GM10248 (cell line): ENCODE measurements at regions not wholly inside any gene's neighbourhood (a gene's known extent, or its start where the extent isn't known, plus 50 kb on each side); places are given as distances from the start of the nearest gene placed in this dataset.

Experiments used
- CTCF ChIA-PET: fragments of 300-600 bp; sonication (Branson Sonifier 250); formaldehyde crosslinking; extraction: SDS; loops from one replicate; lab custom pipeline; 2021; ENCODE audit warnings: antibody characterized with exemption; lab: Yijun Ruan, JAX
- POLR2A ChIA-PET: fragments of 350-650 bp; sonication (Branson Sonifier 250); formaldehyde crosslinking; extraction: SDS; loops from one replicate; lab custom pipeline; 2020; ENCODE audit warnings: antibody characterized with exemption; lab: Yijun Ruan, JAX
- DNase-seq: peaks from one replicate; pipeline ENCODE4 v3.0.0; 2012; ENCODE audit errors: extremely low spot score
- CTCF ChIP-seq: IDR thresholded peaks from 2 replicates; pipeline ENCODE4 v1.5.1; 2012; ENCODE audit warnings: mild to moderate bottlenecking, low read depth; ENCODE audit errors: extremely low read depth, missing control alignments, control extremely low read depth

- DNase-seq: no peak
- CTCF ChIA-PET: interaction anchor here (0.7 to 1.6 kb wide), 3 partner anchors 9 to 440 kb away, joined by 3 to 4 read pairs (median 3); no protein-coding TSS in a partner anchor
- no peak for TF ChIP-seq CTCF
- POLR2A ChIA-PET: no interaction called here
These were observed 208.9 kb downstream of the SPATA18 start for GRCh38 chr4:52259978-52260377.

GRCh38 chr4:52260514-52261210, 209.6 kb downstream of the SPATA18 start:
- CTCF ChIA-PET: interaction anchor here (1.1 to 1.6 kb wide), 2 partner anchors 10 kb away, joined by 3 to 4 read pairs; no protein-coding TSS in a partner anchor
- POLR2A ChIA-PET: no interaction called here
- TF ChIP-seq CTCF: no peak
- no peak for DNase-seq

GRCh38 chr4:52263607-52264006, 212.5 kb downstream of the SPATA18 start:
- ChIA-PET POLR2A (no interaction called here), CTCF (interaction anchor here (1.1 kb wide), 1 partner anchor 10 kb away, joined by 3 read pairs; no protein-coding TSS in a partner anchor)
- no peak for TF ChIP-seq CTCF
- no peak for DNase-seq

GRCh38 chr4:52265781-52266525, 214.8 kb downstream of the SPATA18 start:
- DNase-seq: no peak
- POLR2A ChIA-PET: no interaction called here
- CTCF ChIA-PET: no interaction called here
- TF ChIP-seq CTCF: no peak

GRCh38 chr4:52266537-52267137, 215.5 kb downstream of the SPATA18 start:
- ChIA-PET POLR2A (no interaction called here), CTCF (no interaction called here)

More at GRCh38 chr4:52266537-52267137, 215.5 kb downstream of the SPATA18 start:
- no peak for TF ChIP-seq CTCF
- no peak for DNase-seq
